Neural progenitor cell (in vitro differentiated cells): ENCODE measurements at regions not wholly inside any gene's neighbourhood (a gene's known extent, or its start where the extent isn't known, plus 50 kb on each side); places are given as distances from the start of the nearest gene placed in this dataset.

Experiments
- CTCF ChIP-seq: fragments of 200-600 bp; sonication (generic); IDR thresholded peaks from 2 replicates; pipeline ENCODE4 v1.5.1; 2017; ENCODE audit warnings: antibody characterized with exemption, mild to moderate bottlenecking
- EZH2phosphoT487 ChIP-seq: fragments of 200-600 bp; sonication (generic); IDR thresholded peaks from 2 replicates; pipeline ENCODE4 v1.6.1; 2017; ENCODE audit warnings: antibody characterized with exemption

- TF ChIP-seq CTCF (no peak), EZH2phosphoT487 (no peak)
Observed at GRCh38 chrX:96433409-96434077, 251.1 kb upstream of the DIAPH2 start.
